ENCODE measurements at regions not wholly inside any gene's neighbourhood (a gene's known extent, or its start where the extent isn't known, plus 50 kb on each side); places are given as distances from the start of the nearest gene placed in this dataset.

GRCh38 chr2:75320898-75321598 is 121.7 kb upstream of the TACR1 start:
- SMC1A ChIA-PET (ENCODE audit: uncharacterized antibody, unreplicated experiment): interaction anchor here (1.0 kb wide), 1 partner anchor 14 kb away, joined by 3 read pairs; no protein-coding TSS in a partner anchor
- intact Hi-C loops (cut with micrococcal nuclease; ENCODE audit: unreplicated experiment) (no loop called here), in situ Hi-C loops (cut with MboI) (no loop called here)
- 47% methylated on average over 4 of the region's 4 CpGs for WGBS (ENCODE audit: insufficient coverage, insufficient replicate concordance, low lambda C conversion rate, missing lambda C conversion rate)
- H3K4me2 ChIP-seq (ENCODE audit: control insufficient read depth, insufficient read depth): no peak overlapping the region
- FAIRE-seq: no peak
- POLR2A ChIA-PET: no interaction called here
- RAD21 ChIA-PET (ENCODE audit: unreplicated experiment): no interaction called here
- BruUV-seq (replicated peaks): no TSS peak
- no peaks in the 10 kb centered on the region; the same call in 2 of the 3 replicates for H3K9me3 ChIP-seq (replicated peaks; ENCODE audit: control insufficient read depth, insufficient read depth, low read length)
- H3K27me3 ChIP-seq (replicated peaks in 1 of 2; ENCODE audit: control insufficient read depth in 2 of 2, insufficient read depth in 2 of 2, low read length in 1 of 2): no peaks in the 10 kb centered on the region
- no peak for TF ChIP-seq YBX1 (IDR thresholded peaks at IDR 0.05)
- TF ChIP-seq ATF3 (IDR thresholded peaks at IDR 0.05; ENCODE audit: borderline replicate concordance, extremely low read depth, low read depth, low read length): no peak
- TF ChIP-seq YY1 (IDR thresholded peaks at IDR 0.05; ENCODE audit: low read depth, low read length): no peak
- TF ChIP-seq SIN3A (IDR thresholded peaks at IDR 0.05; ENCODE audit: low read depth, low read length): no peak
- H2AFZ ChIP-seq (ENCODE audit: control insufficient read depth, low read depth, low read length): no peak overlapping the region
- H3K36me3 ChIP-seq (ENCODE audit: control insufficient read depth in 2 of 2, insufficient read depth in 2 of 2, low read length in 1 of 2): no peaks in the 10 kb centered on the region
- H3K4me1 ChIP-seq (ENCODE audit: control insufficient read depth, insufficient read depth, low read length): no peaks in the 10 kb centered on the region; the same call in 1 of the 2 replicates
- H4K20me1 ChIP-seq (ENCODE audit: control insufficient read depth, insufficient read depth): no peaks in the 10 kb centered on the region
- CTCF ChIA-PET: interaction anchor here (0.7 to 0.9 kb wide), 2 partner anchors 70 to 146 kb away, joined by 3 to 4 read pairs; no protein-coding TSS in a partner anchor
- H3K27ac ChIP-seq (ENCODE audit: control insufficient read depth, insufficient read depth): no peak overlapping the region
- H3K79me2 ChIP-seq (ENCODE audit: control insufficient read depth, insufficient read depth, low read length): no peaks in the 10 kb centered on the region
- H3K4me3 ChIP-seq: no peak overlapping the region
- H3K9ac ChIP-seq (ENCODE audit: control insufficient read depth, insufficient read depth, low read length): no peak overlapping the region
- no peak for DNase-seq (ENCODE audit: low read depth, low spot score)
- no peak for ATAC-seq

GRCh38 chr2:75319951-75320350 is 120.6 kb upstream of the TACR1 start:
- no peak overlapping the region for H3K4me2 ChIP-seq (ENCODE audit: control insufficient read depth, insufficient read depth)
- in situ Hi-C loops (cut with MboI): no loop called here
- no peaks in the 10 kb centered on the region for H3K36me3 ChIP-seq (ENCODE audit: control insufficient read depth in 2 of 2, insufficient read depth in 2 of 2, low read length in 1 of 2)
- H4K20me1 ChIP-seq (ENCODE audit: control insufficient read depth, insufficient read depth): no peaks in the 10 kb centered on the region
- CTCF ChIA-PET: no interaction called here
- no peak overlapping the region for H3K4me3 ChIP-seq
- H3K9ac ChIP-seq (ENCODE audit: control insufficient read depth, insufficient read depth, low read length): no peak overlapping the region
- H3K27ac ChIP-seq (ENCODE audit: control insufficient read depth, insufficient read depth): no peak overlapping the region
- 73% methylated on average over 2 of the region's 2 CpGs for WGBS (ENCODE audit: insufficient coverage, insufficient replicate concordance, low lambda C conversion rate, missing lambda C conversion rate)
- no peaks in the 10 kb centered on the region; the same call in 2 of the 3 replicates for H3K9me3 ChIP-seq (replicated peaks; ENCODE audit: control insufficient read depth, insufficient read depth, low read length)
- no peak for ATAC-seq
- H2AFZ ChIP-seq (ENCODE audit: control insufficient read depth, low read depth, low read length): no peak overlapping the region
- POLR2A ChIA-PET: no interaction called here
- RAD21 ChIA-PET (ENCODE audit: unreplicated experiment): no interaction called here
- no peaks in the 10 kb centered on the region for H3K27me3 ChIP-seq (replicated peaks in 1 of 2; ENCODE audit: control insufficient read depth in 2 of 2, insufficient read depth in 2 of 2, low read length in 1 of 2)
- no TSS peak for BruUV-seq (replicated peaks)
- SMC1A ChIA-PET (ENCODE audit: uncharacterized antibody, unreplicated experiment): no interaction called here
- H3K4me1 ChIP-seq (ENCODE audit: control insufficient read depth, insufficient read depth, low read length): no peaks in the 10 kb centered on the region; the same call in 1 of the 2 replicates
- intact Hi-C loops (cut with micrococcal nuclease; ENCODE audit: unreplicated experiment): loop anchor here (10.0 kb wide), 1 partner anchor 115 kb away; no protein-coding TSS in a partner anchor
- no peak for DNase-seq (ENCODE audit: low read depth, low spot score)
- no peak for FAIRE-seq
- no peaks in the 10 kb centered on the region for H3K79me2 ChIP-seq (ENCODE audit: control insufficient read depth, insufficient read depth, low read length)
- no peak for TF ChIP-seq EP300 (IDR thresholded peaks at IDR 0.05; ENCODE audit: borderline replicate concordance in 1 of 2, control insufficient read depth in 1 of 2, low read depth in 2 of 2, low read length in 2 of 2)
- no peak for TF ChIP-seq SIX5 (IDR thresholded peaks at IDR 0.05; ENCODE audit: low read depth, low read length, severe bottlenecking)
- no peak for TF ChIP-seq ZBTB40 (IDR thresholded peaks at IDR 0.05; ENCODE audit: borderline replicate concordance)
- TF ChIP-seq HDGF (IDR thresholded peaks at IDR 0.05): no peak
- no peak for TF ChIP-seq ZNF274 (IDR thresholded peaks at IDR 0.05; ENCODE audit: insufficient read depth, insufficient read length)
- TF ChIP-seq ZNF384 (IDR thresholded peaks at IDR 0.05; ENCODE audit: borderline replicate concordance, low read depth, low read length): no peak
- no peak for TF ChIP-seq CREM (IDR thresholded peaks at IDR 0.05; ENCODE audit: low read depth)

Data from GM12878 (cell line).